HG03045 (cell line): ENCODE measurements at regions not wholly inside any gene's neighbourhood (a gene's known extent, or its start where the extent isn't known, plus 50 kb on each side); places are given as distances from the start of the nearest gene placed in this dataset.
"Not testable (repeated sequence)": the region's sequence is repeated elsewhere in the genome, so short reads cannot be mapped to it uniquely, and the experiment has no call there.

Experiments used
- ATAC-seq: cut with Tn5 transposase; IDR thresholded peaks from one replicate; pipeline ENCODE4 v1.9.1; 2021; ENCODE audit warnings: mild to moderate bottlenecking, moderate library complexity; ENCODE audit not compliant: unreplicated experiment

DNA sequence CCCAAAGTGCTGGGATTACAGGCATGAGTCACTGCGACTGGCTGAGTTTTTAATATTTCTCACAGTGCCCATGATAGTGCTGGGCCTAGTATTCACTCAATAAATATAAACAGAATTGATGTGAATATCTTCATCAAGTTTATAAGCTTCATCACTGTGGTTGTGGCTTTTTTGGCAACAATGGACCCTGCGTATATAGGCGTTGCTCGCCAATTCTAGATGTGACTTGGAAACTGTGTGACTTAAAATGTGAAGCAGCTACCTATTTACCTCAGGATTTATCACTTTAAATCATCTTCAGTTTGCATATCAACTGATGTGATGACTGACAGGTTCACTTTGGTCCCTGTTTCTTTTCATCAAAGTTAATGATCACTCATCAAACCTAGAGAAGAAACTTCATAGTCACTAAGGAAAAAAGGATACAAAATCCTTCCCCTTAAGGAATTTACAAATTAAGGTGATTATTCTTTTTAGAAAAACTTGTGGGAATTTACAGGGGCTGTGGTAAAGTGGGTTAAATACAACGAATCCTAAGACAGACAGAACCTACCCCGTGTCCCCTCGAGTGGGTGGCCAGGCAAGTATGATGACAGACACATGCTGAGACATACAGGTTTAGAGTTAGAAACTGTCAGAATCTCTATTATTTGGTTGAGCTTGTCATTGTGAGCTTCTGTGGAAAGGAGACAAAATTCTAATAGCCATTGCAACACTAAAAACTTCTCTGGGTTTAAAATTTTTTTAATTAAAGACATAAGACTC lies 101.3 kb downstream of the AKAP11 start:
- ATAC-seq = no peak

DNA sequence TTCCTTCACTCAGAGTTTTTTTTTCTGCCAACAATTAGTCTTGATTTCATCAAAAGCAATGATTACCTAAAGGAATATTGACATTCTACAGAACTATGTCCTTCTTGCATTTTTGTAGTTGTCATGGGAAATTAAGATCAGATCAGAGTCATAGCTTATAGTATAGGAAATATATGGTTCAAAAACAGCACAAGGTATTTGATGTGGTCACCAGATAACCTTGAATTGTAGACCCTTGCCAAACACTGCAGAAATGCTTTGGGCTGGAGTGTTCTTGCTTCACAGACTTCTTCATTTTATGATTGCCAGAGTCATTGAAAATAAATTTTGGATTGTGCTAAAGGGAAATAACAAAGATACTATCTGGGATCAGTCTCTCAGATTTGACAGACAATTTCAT lies 103.7 kb downstream of the AKAP11 start:
- ATAC-seq = no peak

DNA sequence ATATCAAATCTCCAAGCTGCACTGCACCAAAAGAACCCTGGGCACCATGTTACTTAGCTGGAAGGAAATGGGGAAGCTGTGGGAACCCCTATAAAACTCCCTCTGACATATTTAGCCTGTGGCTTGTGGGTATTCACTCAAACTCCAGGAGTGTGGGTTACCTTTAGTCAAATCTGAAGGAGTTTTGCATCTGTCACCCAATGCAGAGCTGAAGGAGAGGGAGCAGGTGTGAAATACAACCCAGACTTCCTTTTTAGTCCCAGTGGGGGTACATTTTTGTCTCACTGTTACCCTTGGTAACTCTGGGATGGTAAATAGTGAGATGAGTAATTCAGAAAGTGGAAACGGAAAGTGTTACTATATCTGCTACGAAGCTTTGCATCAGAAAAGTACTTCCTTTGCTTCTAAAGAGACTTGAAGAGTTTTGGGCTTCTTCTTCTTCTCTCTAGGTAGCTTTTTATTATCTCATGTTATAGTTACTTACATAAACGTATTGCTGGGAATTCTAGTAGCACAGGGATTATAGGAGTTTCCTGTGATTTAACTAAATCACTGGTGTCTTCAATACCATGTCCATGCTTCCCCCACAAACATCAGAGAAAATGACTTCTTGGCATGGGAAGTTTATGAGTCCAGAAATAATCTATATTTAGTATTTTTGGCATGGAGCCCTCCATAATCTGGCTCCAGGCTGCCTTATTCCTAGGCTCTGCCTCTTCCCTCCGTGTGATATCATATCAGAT lies 105.9 kb downstream of the AKAP11 start:
- ATAC-seq = peak; percentile 81

DNA sequence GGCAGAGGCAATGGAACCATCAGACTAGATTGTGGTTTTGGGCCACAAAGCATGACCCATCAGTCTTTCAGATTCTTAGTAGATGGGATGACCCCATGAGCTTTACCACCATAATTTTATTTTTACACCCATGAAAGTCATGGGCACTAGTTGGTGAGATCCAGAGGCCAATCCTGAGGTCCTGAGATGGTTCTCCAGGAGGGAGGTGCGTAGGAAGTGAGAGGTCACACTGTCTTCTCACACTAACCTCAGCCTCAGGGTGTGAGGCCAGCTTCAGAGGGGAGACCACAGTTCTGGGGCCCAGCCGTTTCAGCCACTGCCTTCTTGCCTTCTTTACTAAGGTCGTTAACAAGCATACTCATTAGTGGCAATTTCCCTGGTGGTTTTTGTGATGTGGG lies 106.4 kb downstream of the AKAP11 start:
- ATAC-seq = no peak

DNA sequence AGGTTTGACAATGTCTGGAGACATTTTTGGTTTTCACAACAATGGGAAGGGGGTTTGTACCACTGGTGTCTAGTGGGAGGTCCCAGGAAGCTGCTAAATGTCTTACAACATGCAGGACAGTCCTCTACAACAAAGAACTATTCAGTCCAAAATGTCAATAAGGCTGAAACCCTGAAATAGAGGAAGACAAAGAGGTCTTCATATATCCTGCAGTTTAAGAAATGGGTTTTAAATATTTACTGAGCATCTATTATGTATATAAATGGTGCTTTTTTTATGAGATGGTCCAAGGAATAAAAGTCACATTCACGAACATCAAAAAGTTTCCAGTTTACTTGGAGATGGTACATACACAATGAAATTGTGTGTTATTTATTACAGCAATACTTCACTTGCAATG lies 107.3 kb downstream of the AKAP11 start:
- ATAC-seq = no peak

DNA sequence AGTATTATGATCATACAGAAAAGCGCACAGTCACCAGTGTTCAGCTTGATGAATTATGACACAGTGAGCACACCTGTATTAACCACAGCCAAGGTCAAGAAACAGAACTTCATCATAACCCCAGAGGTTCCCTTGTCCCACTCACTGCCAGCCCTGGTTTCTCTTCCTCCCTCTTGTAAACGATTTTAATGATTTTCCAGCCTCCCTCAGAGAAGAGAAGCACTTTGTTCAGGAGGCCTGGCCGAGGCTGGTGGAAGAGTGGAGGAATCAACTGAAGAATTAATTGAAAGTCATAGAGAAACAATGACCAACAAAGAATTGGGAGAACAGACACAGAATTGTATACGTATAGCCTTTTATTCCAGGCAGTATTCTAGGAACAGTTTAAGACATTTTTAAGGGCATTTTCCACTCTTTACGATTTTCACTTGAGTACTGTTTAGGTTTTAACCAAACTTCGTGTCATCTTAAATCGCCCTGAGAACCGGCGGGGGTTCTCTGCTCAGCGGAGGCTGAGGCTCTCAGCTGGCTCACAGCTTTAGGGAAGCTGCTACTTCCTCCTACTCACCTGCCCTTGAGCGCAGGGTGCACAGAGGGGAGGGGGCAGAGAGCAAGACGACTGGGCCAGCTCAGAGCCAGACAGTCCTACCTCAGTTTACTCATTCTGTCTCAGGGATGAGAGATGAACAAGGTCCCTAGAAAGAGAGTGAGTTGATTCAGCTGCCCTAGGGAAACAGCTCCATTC lies 108.6 kb downstream of the AKAP11 start:
- ATAC-seq = peak; percentile 42

DNA sequence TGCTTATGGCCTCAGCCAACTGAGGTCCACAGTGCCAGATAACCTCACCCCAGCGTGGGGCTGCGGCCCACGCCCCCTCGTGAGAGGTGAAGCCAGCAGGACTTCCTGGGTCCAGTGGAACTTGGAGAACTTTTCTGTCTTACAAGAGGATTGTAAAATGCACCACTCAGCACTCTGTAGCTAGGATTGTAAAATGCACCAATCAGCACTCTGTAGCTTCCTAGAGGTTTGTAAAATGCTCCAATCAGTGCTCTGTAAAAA lies 109.1 kb downstream of the AKAP11 start:
- ATAC-seq = no peak

DNA sequence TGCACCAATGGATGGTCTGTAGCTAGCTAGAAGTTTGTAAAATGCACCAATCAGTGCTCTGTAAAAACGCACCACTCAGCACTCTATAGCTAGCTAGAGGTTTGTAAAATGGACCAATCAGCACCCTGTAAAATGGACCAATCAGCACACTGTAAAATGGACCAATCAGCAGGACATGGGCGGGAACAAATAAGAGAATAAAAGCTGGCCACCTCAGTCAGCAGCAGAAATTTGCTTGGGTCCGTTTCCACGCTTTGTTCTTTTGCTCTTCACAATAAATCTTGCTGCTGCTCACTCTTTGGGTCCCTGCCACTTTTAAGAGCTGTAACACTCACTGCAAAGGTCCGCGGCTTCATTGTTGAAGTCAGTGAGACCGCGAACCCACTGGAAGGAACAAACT lies 109.5 kb downstream of the AKAP11 start:
- not testable (repeated sequence) for ATAC-seq

DNA sequence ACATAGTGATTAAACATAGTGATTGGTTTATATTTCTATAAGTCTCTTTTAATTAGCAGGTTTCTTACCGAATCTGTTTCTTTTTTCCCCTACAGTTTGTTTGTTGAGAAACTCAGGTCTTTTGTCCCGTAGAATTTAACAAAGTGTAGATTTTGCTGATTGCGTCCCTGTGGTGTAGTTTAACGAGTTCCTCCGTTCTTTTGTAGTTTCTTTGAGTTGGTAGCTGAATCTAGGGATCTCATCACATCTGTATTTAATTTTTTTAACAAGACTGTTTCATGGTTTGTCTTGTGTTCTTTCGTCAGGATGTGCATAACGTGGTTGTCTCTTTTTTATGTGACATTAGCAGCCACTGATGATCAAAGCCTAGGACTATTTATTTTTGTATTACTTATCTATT lies 111.1 kb downstream of the AKAP11 start:
- no peak for ATAC-seq

DNA sequence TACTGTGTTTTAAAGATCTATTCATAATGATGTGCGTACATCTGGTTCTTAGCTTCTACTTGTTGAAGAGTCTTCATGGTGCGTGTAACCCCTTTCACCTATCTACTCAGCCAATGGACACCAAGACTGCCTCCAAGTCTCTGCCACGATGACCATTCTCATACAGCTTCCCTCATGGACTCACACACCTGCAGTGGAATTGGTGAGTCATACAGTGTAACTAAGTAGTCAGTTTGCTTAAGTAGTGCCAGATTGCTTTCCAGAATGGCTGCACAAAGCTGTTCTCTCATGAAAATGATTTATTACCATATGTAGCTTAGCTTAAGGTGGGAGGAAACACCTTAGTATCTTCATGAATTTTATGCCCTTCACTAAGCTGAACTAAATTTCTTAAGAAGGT lies 112.3 kb downstream of the AKAP11 start:
- ATAC-seq = no peak

DNA sequence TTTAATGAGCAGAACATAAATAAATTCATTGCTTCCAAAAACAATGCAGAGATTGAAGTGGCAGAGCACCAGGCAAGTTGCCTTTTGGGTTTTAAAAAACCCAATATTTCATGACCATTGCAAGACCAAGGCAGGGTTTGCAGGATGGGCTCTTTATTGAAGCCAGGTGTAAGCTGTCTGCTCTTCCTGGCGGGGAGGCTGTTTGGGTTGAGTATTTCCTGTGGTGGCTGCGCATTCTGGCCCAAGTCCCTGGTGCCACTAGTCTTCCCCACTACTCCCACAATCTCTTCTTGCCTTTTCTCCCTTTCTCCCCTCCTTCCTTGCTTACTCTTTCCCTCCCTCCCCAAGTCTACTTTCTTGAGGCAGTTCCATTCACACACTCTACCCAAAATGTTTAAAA lies 116.4 kb downstream of the AKAP11 start:
- no peak for ATAC-seq

DNA sequence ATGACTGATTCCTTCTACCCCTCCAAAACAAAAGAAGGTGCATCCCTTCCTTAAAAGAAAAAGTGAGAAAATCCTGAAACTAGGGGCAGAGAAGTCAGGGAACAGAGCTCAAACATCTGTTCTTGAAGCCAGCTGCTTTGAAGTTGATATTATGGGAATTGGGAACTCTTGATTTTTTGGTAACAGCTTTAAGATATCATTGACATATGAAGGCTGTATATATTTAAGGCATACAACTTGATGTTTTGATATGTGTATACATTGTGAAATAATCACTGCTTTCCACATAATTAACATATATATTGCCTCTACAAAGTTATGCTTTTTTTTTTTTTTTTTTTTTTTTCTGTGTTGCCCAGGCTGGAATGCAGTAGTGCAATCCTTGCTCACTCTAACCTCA lies 117.1 kb downstream of the AKAP11 start:
- ATAC-seq = no peak

DNA sequence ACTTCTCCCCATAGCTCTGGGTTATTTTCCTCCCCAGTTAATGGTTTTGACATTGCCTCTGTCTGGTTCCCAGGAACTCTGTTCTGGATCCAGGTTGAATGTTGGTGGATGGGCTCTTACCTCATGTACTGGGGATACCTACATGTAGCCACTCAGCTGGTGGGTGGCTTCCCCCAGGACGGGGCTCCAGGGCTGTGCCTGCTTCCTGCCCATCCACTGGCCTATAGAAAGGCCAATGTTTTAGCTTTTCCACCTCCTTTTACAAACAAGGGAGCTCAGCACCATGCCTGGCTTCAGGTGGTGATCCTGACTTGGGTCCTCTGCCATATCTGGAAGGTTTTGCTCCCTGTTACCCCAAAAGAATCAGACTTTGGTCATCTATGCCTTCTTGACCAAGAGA lies 120.2 kb downstream of the AKAP11 start:
- ATAC-seq = no peak

DNA sequence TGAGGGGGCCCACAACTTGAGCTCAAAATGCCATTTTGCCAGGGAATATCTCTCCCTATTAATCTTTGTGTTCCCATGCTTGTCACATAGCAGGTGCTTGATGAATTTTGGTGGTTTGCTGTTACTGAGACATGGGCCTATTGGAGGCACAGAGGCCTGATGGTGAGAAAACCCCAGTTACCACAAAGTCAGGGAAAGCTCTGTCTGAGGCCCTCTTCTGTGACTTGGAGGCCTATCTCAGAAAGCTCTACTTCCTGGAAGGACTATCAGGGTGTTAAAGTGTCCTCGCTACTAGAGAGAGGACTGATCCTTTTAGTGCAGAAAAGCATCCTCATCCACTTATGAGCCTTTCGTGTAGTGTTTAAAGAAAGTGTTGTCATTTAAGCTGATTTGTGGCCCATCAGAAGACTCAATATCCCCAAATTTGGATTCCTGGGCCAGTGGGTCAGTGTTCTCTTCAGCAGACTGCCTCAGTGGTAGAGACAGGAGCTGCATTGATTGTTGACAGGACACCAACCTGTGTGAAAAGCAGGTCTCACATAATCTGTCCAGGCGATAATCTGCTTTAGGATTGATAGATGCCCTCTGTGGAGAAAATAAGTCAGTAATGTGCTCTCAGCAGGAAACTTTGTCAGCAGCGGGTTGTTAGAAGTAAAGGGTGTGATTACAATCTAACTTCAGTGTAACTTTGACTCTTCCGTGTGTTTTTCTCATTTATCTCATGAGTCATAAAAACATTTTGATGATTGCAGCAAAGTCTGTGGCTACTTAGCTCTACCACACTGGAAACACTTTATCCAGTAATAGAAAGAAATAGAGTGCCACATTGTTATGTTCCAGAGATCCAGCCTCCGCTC lies 121.0 kb downstream of the AKAP11 start:
- ATAC-seq = no peak

DNA sequence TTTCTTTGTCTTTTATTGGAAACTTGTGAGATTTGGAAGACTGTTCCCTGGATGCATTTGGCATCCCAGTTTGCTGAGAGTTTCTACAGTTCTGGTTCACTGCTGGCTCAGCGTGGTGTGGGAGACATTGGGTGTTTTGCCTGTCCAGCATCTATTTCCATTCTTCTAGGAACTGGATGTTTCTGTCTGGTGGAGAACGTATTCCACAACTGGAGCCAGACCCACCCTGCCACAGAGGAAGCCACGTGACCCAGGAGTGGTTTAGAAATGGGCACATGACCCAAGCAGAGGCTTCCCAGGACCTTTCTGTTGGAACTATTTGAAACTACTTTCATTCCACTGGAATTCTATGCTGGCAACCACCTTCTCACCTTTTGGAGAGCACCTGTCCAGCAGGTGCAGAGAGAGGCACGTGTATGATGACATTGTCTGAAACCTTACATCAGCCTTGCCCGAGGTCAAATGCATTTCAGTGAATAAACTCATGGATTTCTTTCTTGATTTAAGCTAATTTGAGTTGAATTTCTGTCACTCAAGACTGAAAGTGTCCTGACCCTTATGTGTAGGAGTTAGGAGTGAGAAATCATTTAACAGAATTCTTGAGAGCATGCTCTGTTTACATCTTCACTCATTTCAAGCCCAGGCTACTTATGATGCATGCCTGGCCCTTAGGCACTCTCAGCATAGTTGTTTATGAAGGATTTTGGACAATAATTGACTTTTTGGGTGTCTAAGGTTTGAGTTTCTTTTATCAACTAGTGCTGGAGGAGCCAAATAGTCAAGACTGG lies 121.8 kb downstream of the AKAP11 start:
- ATAC-seq = no peak

DNA sequence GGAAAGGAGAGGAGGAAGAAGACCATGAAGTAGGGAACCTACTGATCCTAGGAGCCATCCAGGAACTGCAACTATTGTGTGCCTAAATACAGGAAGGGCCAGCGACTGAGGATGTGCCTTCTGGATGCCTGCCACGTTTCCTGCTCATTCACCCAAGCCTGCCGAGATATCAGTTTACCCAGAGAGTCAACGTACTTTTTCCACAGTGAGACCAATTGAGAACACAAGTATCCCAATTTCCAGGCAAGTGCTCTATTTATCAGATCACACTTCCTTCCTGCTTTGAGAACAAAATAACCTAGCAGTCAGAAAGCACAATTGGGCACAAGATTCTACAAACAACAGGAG lies 122.4 kb downstream of the AKAP11 start:
- no peak for ATAC-seq

DNA sequence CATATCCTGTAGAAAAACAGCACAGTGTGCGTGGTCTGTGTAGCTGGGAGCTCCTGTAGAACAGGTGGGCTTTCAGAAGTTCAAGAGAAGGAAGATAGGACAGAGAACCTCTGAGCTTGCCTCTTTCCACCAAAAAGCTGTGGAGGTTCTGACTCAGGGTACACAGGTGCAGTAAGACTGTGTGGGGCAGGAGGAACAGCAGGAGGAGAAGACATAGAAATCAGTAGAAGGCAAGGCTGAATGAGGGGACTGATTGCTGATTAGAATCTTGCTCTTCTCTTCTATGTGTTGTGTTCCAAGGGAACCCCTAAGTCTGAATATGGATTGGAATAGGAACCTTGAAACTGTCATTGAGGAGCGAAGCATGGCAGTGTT lies 122.7 kb downstream of the AKAP11 start:
- no peak for ATAC-seq

DNA sequence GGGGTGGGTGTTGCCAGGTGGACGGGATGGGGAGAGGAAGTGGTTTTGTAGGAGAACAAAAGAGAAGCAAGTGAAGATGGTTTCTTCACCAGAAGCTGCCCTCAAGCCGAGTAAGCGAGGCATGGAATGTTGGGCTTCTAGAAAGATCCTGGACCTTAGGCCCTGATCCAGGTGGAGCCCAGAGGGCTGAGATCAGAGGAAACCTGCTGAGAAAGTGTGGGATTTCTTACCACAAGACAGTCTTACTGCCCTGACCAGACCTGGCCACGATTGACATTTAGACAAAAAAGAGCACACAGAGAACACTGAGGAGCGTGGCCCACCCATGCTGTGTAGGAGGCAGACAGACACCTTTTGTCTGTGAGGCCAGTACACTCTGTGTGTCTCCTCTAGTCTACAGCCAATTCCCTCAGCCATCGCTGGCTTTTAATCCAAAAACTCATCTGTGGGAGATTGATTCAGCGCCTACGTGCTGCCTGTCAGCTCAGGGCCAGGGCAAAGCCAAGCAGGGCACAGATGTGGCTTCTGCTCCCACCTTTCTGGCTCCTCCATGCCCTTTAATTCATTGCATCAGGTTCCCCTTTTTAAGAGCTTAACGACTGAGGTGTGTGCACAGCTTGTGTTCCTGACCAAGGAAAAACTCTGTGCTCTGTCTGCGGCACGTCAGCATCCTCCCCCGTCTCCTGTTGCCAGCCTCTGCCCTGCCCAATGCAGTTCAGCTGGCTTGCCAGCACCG lies 123.3 kb downstream of the AKAP11 start:
- no peak for ATAC-seq

DNA sequence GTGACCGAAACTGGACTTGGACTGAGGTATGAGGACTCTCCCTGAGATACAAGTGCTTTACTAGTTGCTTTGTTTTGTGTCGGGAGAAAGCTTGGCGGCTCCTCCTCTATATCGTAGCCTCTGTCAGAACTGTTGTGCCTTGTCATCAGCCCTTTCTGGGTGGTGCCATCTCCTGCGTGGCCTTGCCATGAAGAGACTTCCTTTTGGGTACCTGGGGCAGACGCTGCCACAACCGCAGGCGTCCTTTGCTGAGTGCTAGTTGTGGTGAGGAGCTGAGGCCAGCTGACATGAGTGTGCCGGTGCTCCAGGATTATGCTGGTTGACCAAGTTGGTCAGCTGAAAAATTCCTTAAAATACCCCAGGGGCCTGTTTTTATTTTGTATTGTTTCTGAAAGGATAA lies 124.5 kb downstream of the AKAP11 start:
- ATAC-seq = no peak
